Heart left ventricle (tissue), 13 donors: ENCODE measurements at regions not wholly inside any gene's neighbourhood (a gene's known extent, or its start where the extent isn't known, plus 50 kb on each side); places are given as distances from the start of the nearest gene placed in this dataset.

Source experiments
- CTCF ChIP-seq, 12 donors: fragments of 200-600 bp; sonication (generic) in 4 of 12; IDR thresholded peaks; one replicate each; pipeline versions ENCODE4 v1.5.0 to v1.8.0; 2018 to 2022; ENCODE audit warnings: antibody characterized with exemption in 12 of 12, mild to moderate bottlenecking in 5 of 12
- POLR2A ChIP-seq, 2 donors: fragments of 450-650 bp; IDR thresholded peaks; one replicate each; pipeline ENCODE4 v1.6.1; 2017; ENCODE audit warnings: antibody characterized with exemption in 2 of 2, mild to moderate bottlenecking in 2 of 2, moderate library complexity in 2 of 2
- donor health status: ischemic (EF 13 %, LVEDD 7.1; RV severe dilation, severe dysfunction).
- donor health status: DM: no; HTN: yes; CAD: no.
- donor health status: DM: no; HTN: no; CAD: no.
- donor health status: ischemic (EF 25% LVEDD 6.9; RV normal size, moderate dysfunction).
- donor health status: ischemic (EF 25% LVEDD 5.7; RV mildly dilated, moderate dysfunction).
- donor health status: ischemic (EF 35%, LVEDD 5.7; RV mildly dilated, moderate dysfunction).
- donor health status: nonischemic (EF 11% LVEDD 7.7; RV severe dilation, severe dysfunction).
- donor health status: DM: yes; HTN: yes; CAD: no.
- donor health status: PGD.
- donor health status: ischemic (EF 29% LVEDD 5.4; RV normal size, mild dysfunction).
- donor health status: nonischemic (EF 23%, LVEDD 6.1; RV moderate dilation, normal function).

DNA sequence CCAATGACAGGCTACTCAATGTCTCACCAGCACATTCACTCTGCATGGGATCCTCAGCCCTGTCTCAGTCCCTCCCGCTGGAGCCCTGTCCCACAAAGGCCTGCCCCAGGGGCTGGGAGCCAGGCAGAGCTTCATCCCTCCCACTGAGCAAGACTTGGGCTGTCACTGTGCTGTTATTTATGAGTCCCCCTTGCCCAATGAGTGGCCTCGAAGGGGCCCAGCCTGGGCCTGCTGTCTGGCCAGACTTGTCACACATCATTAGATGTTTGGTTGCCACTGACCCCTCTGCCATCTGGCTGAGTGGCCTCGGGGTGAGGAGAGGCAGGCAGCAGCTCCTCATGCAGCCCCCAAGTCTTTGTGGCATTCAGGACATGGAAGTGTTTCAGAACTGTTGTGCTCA is 330.6 kb upstream of the SKOR2 start:
- no peak for TF ChIP-seq CTCF (IDR thresholded peaks at IDR 0.05)
- no peak for TF ChIP-seq POLR2A (IDR thresholded peaks at IDR 0.05)
